ENCODE measurements at regions not wholly inside any gene's neighbourhood (a gene's known extent, or its start where the extent isn't known, plus 50 kb on each side); places are given as distances from the start of the nearest gene placed in this dataset.
A peak's percentile ranks its signal among the peaks of the same experiment; 100 is the strongest.

GRCh38 chr13:83980331-83980730 lies 98.1 kb upstream of the SLITRK1 start:
- H3K9me3 Mint-ChIP-seq, result no peaks in the 10 kb centered on the region
- Histone ChIP-seq H2AFZ (peak overlapping the region; percentile 19; the same call in 1 of the 2 replicates), H3K79me2 (replicated peaks; ENCODE audit: insufficient read depth) (no peaks in the 10 kb centered on the region), H3K4me2 (peak overlapping the region; percentile 40; the same call in 1 of the 2 replicates), H3K36me3 (ENCODE audit: insufficient read depth) (no peaks in the 10 kb centered on the region), H3F3A (replicated peaks; ENCODE audit: low read depth) (no peaks in the 10 kb centered on the region), H3K27me3 (ENCODE audit: insufficient read depth) (no peaks in the 10 kb centered on the region), H3K4me1 (ENCODE audit: insufficient read depth) (peaks cover 36% of the 10 kb centered on the region), H4K20me1 (replicated peaks; ENCODE audit: insufficient read depth) (no peaks in the 10 kb centered on the region), H3K4me3 (no peak overlapping the region), H3K27ac (ENCODE audit: low read depth) (peak overlapping the region; percentile 57; the same call in 1 of the 2 replicates), H3K9me2 (ENCODE audit: insufficient read depth) (no peaks in the 10 kb centered on the region)
- H3K4me1 Mint-ChIP-seq, result peaks cover 32% of the 10 kb centered on the region
- no peak overlapping the region for H3K4me3 Mint-ChIP-seq
- TF ChIP-seq, protein P1, sequence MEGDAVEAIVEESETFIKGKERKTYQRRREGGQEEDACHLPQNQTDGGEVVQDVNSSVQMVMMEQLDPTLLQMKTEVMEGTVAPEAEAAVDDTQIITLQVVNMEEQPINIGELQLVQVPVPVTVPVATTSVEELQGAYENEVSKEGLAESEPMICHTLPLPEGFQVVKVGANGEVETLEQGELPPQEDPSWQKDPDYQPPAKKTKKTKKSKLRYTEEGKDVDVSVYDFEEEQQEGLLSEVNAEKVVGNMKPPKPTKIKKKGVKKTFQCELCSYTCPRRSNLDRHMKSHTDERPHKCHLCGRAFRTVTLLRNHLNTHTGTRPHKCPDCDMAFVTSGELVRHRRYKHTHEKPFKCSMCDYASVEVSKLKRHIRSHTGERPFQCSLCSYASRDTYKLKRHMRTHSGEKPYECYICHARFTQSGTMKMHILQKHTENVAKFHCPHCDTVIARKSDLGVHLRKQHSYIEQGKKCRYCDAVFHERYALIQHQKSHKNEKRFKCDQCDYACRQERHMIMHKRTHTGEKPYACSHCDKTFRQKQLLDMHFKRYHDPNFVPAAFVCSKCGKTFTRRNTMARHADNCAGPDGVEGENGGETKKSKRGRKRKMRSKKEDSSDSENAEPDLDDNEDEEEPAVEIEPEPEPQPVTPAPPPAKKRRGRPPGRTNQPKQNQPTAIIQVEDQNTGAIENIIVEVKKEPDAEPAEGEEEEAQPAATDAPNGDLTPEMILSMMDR (conservative IDR thresholded peaks at IDR 0.05; ENCODE audit: low read depth in 2 of 2), result no peak
- TF ChIP-seq, protein P2, sequence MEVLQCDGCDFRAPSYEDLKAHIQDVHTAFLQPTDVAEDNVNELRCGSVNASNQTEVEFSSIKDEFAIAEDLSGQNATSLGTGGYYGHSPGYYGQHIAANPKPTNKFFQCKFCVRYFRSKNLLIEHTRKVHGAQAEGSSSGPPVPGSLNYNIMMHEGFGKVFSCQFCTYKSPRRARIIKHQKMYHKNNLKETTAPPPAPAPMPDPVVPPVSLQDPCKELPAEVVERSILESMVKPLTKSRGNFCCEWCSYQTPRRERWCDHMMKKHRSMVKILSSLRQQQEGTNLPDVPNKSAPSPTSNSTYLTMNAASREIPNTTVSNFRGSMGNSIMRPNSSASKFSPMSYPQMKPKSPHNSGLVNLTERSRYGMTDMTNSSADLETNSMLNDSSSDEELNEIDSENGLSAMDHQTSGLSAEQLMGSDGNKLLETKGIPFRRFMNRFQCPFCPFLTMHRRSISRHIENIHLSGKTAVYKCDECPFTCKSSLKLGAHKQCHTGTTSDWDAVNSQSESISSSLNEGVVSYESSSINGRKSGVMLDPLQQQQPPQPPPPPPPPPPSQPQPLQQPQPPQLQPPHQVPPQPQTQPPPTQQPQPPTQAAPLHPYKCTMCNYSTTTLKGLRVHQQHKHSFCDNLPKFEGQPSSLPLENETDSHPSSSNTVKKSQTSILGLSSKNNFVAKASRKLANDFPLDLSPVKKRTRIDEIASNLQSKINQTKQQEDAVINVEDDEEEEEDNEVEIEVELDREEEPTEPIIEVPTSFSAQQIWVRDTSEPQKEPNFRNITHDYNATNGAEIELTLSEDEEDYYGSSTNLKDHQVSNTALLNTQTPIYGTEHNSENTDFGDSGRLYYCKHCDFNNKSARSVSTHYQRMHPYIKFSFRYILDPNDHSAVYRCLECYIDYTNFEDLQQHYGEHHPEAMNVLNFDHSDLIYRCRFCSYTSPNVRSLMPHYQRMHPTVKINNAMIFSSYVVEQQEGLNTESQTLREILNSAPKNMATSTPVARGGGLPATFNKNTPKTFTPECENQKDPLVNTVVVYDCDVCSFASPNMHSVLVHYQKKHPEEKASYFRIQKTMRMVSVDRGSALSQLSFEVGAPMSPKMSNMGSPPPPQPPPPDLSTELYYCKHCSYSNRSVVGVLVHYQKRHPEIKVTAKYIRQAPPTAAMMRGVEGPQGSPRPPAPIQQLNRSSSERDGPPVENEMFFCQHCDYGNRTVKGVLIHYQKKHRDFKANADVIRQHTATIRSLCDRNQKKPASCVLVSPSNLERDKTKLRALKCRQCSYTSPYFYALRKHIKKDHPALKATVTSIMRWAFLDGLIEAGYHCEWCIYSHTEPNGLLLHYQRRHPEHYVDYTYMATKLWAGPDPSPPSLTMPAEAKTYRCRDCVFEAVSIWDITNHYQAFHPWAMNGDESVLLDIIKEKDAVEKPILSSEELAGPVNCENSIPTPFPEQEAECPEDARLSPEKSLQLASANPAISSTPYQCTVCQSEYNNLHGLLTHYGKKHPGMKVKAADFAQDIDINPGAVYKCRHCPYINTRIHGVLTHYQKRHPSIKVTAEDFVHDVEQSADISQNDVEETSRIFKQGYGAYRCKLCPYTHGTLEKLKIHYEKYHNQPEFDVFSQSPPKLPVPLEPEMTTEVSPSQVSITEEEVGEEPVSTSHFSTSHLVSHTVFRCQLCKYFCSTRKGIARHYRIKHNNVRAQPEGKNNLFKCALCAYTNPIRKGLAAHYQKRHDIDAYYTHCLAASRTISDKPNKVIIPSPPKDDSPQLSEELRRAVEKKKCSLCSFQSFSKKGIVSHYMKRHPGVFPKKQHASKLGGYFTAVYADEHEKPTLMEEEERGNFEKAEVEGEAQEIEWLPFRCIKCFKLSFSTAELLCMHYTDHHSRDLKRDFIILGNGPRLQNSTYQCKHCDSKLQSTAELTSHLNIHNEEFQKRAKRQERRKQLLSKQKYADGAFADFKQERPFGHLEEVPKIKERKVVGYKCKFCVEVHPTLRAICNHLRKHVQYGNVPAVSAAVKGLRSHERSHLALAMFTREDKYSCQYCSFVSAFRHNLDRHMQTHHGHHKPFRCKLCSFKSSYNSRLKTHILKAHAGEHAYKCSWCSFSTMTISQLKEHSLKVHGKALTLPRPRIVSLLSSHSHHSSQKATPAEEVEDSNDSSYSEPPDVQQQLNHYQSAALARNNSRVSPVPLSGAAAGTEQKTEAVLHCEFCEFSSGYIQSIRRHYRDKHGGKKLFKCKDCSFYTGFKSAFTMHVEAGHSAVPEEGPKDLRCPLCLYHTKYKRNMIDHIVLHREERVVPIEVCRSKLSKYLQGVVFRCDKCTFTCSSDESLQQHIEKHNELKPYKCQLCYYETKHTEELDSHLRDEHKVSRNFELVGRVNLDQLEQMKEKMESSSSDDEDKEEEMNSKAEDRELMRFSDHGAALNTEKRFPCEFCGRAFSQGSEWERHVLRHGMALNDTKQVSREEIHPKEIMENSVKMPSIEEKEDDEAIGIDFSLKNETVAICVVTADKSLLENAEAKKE (CRISPR knock-in tag; IDR thresholded peaks at IDR 0.05), result 0 out of 2 replicates have a peak, but pooled peaks have one; percentile 42
- H3K27me3 Mint-ChIP-seq (ENCODE audit: insufficient read depth, low read depth, poor library complexity), result peaks cover 2% of the 10 kb centered on the region
- ATAC-seq (peak; percentile 69), DNase-seq (ENCODE audit: low spot score) (peak; percentile 29)
- peak overlapping the region; percentile 76 for H3K27ac Mint-ChIP-seq
- no peaks in the 10 kb centered on the region for H3K36me3 Mint-ChIP-seq (ENCODE audit: low read depth)

DNA sequence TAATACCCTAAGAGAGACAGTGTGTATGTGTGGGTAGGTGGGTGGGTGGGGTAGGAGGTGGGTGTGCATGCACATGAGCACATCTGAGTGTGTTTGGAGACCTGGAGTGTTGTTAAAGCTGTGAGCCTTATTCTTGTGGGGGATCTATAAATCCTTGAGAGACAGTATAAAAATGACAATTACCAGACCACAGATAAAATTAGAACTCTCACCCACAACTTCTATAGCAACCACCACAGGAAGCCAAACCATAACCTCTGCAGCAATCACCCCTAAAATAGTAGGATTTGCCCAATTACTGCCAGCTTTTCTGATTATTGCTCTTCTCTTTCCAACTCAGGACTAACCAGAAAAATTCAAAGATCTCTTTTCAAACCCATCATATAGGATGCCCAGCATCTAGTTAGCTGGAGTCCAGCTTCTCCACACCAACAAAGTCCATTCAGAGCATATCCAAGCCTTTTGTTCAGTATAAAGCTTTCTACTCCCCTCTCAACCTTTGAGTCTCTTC lies 93.4 kb upstream of the SLITRK1 start:
- Histone ChIP-seq H3K4me3 (no peak overlapping the region), H3F3A (replicated peaks; ENCODE audit: low read depth) (no peaks in the 10 kb centered on the region), H3K4me1 (ENCODE audit: insufficient read depth) (peaks cover 40% of the 10 kb centered on the region), H3K27me3 (ENCODE audit: insufficient read depth) (no peaks in the 10 kb centered on the region), H3K9me2 (ENCODE audit: insufficient read depth) (no peaks in the 10 kb centered on the region), H3K4me2 (no peak overlapping the region), H3K36me3 (ENCODE audit: insufficient read depth) (no peaks in the 10 kb centered on the region), H4K20me1 (replicated peaks; ENCODE audit: insufficient read depth) (no peaks in the 10 kb centered on the region), H2AFZ (no peak overlapping the region), H3K27ac (ENCODE audit: low read depth) (no peak overlapping the region), H3K79me2 (replicated peaks; ENCODE audit: insufficient read depth) (no peaks in the 10 kb centered on the region)
- Mint-ChIP-seq H3K9me3 (no peaks in the 10 kb centered on the region), H3K36me3 (ENCODE audit: low read depth) (no peaks in the 10 kb centered on the region), H3K4me1 (peaks cover 38% of the 10 kb centered on the region), H3K4me3 (no peak overlapping the region), H3K27me3 (ENCODE audit: insufficient read depth, low read depth, poor library complexity) (peaks cover 2% of the 10 kb centered on the region), H3K27ac (no peak overlapping the region; the same call in 1 of the 2 replicates)
- no peak for ATAC-seq
- no peak for DNase-seq (ENCODE audit: low spot score)
- TF ChIP-seq POLR2AphosphoS5 (IDR thresholded peaks at IDR 0.05; ENCODE audit: low read depth) (no peak), NANOG (IDR thresholded peaks at IDR 0.05; ENCODE audit: borderline replicate concordance) (no peak), ZNF114 (CRISPR knock-in tag; IDR thresholded peaks at IDR 0.05) (no peak), REST (IDR thresholded peaks at IDR 0.05; ENCODE audit: unreplicated experiment) (no peak), JUNB (IDR thresholded peaks at IDR 0.05; ENCODE audit: unreplicated experiment) (no peak), CREB1 (CRISPR knock-in tag; IDR thresholded peaks at IDR 0.05; ENCODE audit: low read depth) (no peak)
